ENCODE measurements at regions not wholly inside any gene's neighbourhood (a gene's known extent, or its start where the extent isn't known, plus 50 kb on each side); places are given as distances from the start of the nearest gene placed in this dataset.

DNA sequence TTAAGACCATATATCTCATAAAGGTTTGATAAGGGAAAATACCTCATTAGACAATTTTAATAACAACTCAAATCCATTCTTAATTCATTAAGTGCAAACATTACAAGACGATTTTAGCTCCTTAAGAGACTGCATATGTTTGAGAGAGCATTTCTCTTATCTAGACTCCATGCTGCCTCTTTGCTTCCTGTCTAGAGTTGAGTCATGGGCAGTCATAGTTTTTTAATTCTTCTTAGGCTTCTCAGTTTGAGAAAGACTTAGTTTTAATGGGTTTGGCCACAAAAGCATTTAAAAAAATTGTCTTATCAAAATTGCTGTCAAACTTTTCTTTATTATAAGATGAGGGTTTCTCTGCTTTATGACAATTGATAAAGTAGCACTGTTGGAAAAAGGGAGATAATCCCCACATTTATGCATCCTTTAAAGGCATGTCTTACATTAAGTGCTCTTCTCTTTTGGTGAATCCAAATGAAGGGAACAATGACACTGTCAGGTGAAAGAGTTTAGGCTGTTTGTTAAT lies 713.4 kb downstream of the PCDH18 start:
- DNase-seq = no peak

DNA sequence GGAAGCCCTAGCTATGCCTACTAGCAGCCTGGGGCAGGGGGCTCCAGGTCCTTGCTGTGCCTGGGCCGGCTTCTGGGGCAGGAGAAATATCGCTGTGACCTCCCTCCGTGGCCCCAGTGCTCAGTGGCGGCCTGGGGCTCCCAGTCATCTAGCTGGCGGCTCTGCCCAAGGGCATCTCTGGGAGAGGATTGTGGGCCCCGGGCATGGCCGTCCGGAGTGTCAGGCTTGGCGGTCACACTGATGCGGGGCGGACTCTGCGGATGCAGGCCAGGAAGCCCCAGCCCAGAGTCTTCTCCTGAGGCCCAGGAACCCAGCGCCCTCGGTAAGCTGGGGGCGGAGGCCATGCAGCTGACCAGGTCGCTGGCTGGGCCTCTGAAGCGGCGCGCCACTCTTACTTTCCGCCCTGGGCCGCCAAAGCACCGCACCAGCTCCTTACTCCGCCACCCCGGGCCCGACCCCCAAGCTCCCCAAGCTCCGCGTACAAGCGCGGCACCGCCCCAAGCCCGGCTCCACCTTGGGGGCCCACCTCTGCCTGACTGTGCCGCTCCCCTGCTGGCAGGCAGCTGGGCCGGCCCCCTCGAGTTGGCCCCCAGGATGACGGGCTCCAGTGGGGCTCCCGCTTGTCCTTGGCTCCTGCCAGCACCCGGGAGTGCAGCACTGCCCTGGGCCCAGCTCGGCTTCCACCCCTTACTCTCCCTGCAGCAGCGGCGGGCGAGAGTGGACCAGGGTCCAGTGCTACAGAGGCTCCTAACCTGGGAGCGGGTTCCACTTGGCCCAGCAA lies 720.0 kb downstream of the PCDH18 start:
- no peak for DNase-seq

DNA sequence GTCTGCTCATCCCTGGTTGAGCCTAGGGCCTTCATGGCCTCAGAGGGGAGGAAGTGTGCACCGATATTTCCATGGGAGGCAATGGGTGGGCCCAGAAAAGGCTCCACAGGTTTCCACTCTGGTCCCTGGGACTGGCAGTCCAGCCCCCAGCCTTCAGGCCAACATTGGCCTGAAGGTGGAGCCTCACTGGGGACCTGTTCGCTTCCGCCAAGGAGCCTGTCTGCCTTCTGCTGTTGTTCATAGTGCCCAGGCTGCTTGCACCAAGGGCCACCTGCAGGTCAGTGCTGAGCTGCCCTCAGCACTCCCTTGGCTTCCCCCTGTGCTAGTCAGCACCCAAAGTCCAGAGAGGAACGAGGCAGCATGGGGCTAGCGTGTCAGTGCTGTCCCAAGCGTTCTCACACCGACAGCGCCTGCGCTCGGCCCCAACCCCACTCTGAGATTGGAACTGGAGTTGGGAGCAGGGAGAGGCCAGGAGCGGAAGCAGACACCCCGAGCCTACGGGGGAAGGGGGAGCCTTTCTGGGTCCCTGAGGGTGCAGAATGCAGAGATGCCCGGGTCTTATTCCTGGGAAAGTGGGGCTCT lies 720.7 kb downstream of the PCDH18 start:
- no peak for DNase-seq

DNA sequence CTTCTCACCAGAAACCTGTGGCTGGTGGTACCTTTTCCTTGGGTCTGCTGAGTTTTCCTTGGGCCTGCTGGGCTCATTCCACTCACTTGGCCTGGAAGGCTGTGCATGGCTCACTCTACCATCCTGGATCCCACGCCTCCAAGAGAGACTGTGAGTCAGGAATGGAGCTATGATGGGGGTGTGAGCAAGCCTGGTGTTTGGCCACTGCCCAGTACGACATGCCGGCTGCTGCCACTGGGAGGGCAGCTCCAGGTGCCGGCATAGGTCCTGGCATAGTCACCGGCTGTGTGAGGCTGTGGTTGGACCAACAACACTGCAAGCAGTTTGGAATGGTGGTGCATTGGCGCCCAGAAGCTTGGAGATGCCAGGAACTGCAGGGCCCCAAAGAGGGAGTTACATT lies 721.7 kb downstream of the PCDH18 start:
- no peak for DNase-seq

DNA sequence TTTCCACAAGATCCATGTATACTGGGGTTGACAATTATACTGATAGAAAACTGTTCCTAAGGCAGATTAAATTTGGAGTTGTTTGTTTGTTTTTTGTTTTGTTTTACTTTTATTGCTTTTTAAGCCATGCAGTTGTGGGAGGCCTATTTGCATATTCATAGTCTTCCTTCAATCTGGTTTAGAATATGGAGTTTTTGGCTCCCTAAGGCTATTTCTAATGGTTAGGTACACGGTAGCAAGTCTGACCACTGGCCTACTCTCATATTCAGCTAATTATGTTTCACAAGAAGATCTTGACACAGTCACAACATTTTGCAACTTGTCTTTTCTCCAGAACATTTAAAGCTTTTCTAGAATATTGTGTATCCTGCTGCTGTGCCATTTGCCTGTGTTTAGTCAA lies 725.5 kb downstream of the PCDH18 start:
- DNase-seq = no peak

DNA sequence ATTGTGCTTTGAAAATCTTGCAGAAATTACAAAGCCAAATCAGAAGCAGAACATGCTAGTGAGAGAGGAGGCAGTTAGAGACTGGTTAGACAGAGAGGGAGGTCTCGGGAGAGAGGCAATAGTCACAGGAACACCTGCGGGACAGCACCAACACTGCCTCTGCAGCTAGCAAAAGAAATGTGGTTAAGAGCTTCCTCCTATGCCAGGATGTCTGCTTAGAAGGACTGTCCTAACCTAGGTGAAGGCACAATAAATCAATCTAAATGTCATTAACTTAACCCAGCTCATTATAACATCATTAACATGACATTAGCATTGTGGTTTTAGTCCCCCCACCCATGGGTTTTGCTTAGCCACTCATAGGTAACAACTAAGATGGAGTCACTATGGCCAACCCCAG lies 726.7 kb downstream of the PCDH18 start:
- no peak for DNase-seq

DNA sequence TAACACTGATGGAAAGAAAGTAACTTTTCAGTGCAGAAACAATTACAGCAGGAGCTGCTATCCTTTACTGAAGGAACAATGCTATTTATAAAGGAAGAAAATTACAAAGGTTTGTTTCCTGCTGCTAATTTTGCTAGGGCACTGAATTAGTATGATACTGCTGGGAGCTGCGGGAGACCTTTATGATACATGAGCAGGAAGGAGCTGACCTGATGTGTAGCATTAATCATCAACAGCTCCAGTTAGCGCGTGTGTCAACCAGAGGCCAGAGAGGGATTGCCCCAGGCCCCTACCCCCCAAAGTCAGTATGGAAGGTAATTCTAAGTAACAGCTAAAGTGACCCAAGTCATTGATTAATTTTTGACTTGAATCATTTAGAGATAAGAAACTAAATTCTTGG lies 728.9 kb downstream of the PCDH18 start:
- no peak for DNase-seq

DNA sequence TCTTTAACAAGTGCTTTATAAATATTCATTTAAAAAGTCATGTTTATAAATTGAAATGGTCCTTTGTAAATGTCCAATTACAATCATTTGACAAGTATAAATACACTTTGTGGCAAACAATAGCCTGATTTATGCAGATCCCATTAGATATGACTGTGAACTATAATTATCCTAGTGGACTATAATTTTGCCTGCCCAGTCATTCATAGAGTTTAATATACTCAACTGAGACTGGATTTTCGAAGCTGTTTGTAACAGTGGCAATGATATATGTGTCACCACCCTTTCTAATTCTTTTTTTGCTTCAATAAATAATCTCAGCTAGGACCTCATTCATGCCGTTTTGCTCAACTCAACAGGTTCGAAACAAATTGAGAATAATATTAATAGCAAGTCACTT lies 732.0 kb downstream of the PCDH18 start:
- DNase-seq = no peak

DNA sequence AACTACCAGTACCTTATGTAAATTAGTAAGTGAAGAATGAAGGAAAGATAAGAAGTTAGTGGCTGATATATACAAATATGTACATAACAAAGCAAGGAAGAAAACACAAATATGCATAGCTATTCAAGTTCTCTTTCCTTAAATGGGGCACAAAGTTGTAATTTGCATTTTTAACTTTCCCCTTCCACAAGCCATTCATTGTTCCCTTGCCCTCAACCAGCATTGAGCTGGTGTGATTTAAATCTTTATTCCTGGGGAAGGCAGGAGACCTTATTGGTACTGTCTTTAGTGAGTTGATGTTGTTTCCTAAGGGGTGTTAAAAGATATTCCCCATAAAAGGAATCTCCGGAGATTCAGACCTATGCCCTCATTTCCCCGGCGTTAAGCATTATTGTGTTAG lies 735.3 kb downstream of the PCDH18 start:
- DNase-seq = no peak

DNA sequence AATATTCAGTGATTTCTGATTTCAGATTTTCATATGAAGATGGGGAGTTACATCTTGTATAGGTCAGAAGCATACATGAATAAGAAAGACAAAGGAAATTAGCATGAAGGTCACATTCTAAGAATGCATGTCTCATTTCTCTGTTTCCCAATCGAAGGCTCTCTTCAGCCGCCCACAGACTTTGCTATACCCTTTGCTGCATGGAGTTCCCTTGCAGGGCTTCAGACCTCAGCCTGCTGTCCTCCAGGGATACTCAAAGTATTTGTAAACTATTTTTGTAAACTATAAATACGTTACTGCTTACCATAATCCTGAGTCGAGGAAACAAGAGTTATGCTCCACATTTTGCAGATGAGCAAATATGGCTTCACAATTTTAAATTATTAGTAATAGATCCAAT lies 738.4 kb downstream of the PCDH18 start:
- DNase-seq = no peak

DNA sequence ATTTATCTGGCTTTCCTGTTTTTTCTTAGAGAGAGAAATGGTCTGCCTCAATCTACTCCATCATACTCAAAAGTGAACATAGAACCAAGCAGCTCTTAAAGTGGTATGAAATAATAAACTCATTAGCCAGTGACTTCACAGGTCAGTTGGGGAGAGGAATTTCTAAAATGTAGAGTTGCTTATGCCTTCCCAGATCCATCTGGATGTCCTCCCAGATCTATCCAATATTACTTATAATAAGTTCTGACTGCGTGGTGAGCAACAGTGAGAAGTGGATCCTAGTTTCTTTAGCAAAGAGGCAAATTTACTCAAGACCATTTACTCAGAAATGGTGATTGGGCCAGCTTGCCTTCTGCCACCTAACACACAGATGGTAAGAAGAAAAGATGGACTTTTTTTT lies 748.0 kb downstream of the PCDH18 start:
- DNase-seq = no peak

DNA sequence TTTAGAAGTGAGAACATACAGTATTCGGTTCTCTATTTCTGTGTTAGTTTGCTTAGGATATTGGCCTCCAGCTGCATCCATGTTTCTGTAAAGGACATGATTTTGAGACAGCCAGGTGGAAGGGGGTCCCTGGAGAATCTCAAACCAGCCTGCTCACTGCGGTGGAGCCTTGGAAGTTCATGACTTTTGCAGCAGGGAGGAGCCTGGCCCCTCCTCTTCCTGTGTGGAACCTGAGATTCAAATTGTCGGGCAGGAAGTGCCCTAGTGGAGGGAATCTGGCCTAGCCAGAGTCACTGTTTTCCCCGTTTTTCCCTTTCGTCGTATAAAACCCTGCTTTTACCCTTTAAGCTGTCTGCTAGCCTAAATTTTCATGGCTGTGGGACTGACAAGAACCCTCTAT lies 762.6 kb downstream of the PCDH18 start:
- DNase-seq = no peak

DNA sequence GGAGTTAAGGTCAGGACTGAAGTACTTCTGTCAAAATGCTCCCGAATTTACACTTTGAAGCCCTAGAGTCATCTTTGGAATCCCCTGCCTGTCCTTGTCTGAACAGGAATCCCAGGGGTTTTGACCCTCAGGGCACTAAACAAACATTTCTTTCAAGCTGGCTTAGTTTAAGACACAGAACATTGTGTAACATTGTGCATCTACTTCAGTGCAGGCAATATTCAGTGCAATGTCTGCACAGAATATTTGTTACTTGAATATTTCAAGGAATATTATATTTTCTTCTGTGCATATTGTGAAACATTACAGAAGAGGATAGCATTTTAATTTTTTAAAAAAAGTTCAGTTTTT lies 763.4 kb downstream of the PCDH18 start:
- no peak for DNase-seq

DNA sequence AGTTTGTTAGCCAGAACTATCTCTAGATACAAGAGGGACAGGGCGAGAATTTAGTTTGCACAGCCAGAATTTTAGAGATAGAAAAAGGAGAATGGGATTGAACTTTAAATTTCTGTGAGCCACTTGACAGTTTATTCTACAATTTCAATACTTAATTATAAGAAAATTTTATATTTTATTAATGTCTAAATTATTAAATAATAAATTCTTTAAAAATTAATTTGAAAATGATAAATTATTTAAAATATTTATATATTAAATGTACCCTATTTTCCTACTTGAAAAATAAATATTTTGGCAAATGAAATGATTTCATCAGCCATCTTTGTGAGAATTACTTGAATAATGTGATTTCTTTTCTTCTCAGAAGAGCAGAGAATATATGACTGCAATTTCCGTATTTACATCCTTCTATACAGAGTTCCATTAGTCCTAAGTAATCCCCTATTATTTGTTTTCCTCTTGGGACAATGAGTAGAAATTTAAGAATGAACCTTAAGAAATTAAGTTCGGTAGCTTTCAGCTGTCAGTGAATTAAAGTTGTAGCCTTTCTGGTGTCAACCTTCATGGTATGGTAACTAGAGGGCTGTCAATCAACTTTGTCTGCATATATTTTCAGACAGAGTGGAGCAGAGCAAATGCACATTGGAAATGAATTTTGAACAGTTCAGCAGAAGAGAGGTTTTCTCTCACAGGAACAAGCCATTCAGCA lies 763.9 kb downstream of the PCDH18 start:
- DNase-seq = no peak

DNA sequence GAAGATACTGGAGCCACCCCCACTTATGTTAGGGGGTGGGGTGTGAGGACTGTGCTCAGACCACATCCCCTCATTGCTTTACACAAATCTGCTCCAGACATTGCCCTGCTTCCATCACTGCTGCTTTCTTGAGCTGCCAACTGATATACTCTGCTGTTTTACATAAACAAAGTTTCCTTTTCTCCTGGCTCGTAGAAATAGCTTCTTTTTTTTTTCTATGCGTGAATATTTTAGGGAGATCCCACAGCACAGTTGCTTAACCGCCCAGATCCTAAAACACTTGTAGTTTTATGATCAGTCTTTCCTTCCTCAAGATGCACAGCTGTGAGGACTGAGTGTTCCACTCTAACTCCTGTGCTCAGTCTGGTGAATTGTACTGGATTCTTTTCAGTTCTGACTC lies 768.4 kb downstream of the PCDH18 start:
- no peak for DNase-seq

DNA sequence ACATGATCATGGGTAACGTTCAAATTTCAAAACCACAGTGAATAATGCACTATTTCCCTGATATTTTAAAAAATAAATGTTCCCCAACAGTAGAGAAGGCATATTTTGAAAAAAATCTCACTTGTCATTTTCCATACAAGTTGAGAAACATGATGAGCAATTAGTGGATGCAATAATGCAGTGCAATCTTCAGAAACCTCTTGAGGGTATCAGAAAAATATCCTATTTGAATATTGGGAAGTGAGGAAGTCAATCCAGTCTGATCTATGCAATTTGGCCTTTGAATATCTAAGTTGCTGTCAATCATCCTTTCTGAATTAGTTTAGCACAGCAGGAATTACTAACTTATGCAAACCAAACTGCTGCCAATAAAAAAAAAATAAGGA lies 776.8 kb downstream of the PCDH18 start:
- DNase-seq = no peak

DNA sequence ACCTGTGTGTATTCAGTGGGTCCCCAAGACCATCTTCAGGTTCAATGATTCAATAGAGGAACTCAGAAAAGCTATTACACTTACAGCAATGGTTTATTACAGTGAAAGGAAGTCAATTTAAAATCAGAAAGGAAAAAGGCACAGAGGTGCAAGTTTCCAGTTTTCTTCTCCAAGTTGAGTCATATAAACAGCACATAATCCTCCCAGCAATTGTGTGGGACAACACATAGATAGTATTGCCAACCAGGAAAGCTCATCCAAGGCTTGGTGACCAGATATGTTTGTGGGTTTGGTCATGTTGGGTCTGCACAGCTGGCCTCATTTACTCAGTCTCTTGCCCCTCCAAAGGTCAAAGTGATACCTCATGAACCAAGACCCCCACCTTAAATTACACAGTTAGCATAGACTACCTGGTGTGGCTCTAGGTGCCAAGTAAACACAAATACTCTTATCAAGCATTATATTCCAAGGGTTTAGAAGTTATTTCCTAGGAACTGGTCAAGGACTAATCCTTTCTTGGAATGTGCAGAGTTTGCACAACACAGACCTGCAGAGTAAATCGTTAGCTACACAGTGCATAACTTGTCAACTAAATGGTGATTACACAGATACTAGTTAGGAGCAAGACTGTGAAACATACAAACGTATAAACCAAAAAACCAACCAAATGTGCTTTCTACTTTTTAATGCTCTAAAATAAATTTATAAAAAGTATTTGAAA lies 777.3 kb downstream of the PCDH18 start:
- no peak for DNase-seq

DNA sequence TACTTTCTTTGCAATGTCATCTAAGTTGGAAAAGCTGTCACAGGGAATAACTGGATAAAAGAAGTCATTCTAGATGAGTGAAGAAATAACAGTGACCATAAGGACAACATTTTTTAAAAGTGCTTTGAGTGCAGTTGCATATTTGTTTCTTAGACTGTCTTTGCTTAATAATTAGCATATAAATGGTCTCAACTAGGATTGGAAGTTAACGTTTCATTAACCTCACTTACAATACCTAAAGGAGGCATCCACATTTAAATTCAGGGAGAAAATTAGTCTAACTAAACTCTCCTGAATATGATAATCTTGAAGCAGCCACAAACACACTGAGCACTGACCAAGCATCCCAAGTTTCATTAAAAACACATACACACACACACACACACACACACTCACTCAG lies 780.7 kb downstream of the PCDH18 start:
- DNase-seq = no peak

DNA sequence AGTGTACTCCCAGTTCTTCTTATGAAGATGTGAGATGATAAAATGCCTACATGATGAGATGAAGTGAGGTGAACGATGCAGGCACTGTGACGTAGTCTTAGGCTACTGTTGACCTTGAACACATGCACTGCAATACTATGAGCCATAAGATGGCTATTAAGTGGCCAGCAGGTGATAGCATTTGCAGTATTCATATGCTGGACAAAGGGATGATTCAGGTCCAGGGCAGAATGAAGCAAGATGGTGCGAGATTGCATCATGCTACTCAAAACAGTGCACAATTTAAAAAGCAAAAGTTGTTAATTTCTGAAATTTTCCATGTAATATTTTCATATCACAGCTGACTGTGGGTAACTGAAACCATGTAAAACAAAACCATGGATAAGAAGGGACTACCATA lies 781.4 kb downstream of the PCDH18 start:
- no peak for DNase-seq

DNA sequence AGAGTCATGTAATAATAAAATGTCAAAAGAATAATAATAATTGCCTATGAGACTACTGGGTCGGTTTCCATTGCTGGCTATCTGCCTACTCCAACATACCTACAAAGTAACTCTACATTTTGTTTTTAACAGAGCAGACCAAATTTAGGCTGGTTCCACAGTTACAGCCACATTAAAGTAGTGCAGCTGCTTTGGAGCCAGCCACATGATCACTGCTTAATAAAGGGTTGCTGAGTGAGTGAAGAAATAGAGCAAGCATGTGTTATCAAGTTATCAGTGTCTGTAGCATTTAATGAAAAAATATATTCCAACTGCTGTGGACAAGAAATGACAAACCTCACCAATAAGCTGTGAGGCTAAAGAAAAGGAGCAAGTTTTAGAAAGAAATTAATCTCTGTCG lies 782.3 kb downstream of the PCDH18 start:
- DNase-seq = no peak

DNA sequence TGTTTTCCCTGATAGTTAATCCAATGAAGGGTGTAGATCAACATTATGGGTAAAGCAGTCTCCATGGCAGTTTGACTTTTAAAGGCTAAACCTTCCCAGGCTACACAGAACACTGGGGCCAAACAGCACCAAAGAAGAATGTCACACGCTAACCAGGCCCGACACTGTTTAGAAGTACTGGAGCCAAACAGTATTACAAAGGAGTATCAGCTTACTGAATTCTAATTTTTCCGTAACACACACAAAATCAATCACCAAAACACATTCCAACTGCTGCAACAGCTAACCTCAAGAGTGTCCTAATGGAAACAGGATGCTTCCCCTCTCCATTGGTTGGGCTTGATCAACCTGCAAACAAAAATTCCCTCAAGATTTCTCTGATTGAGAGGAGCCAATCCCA lies 783.5 kb downstream of the PCDH18 start:
- DNase-seq = no peak

DNA sequence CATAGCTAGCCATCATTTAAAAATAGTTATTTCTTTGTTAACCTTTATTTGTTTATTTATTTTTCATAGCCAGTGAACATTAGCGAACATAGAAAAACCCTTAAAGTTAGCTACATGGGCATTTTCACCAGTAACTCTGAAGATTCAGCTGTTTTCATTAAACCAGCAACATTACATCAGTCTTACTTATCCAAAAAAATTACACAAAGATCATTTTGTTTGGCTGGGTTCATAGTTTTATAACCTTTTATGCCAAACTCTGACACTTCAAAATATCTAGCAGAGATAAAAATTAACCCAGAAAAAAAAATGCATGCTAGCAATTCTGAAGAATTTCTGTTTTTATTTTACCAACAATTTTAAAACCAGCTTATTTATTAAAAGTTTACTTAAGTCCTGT lies 784.1 kb downstream of the PCDH18 start:
- DNase-seq = no peak

DNA sequence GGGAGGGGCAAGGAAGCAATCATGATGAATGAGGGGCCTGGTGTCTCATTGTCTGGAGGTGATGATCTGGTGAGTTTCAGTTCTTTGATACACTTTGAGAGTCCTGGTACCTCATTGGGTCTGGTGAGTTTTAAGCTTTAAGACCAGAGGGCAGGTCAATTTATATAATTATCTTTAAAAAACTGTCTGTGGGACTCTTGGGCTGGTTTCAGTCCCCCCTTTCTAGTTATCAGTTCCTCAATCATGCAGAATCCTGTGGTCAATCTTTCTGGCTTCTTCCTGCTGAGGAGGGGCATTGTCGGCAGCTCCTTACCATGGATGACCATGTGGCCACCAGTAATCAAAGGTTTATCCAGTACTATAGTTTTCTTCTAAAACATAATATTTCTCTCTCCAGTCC lies 789.1 kb downstream of the PCDH18 start:
- DNase-seq = no peak

DNA sequence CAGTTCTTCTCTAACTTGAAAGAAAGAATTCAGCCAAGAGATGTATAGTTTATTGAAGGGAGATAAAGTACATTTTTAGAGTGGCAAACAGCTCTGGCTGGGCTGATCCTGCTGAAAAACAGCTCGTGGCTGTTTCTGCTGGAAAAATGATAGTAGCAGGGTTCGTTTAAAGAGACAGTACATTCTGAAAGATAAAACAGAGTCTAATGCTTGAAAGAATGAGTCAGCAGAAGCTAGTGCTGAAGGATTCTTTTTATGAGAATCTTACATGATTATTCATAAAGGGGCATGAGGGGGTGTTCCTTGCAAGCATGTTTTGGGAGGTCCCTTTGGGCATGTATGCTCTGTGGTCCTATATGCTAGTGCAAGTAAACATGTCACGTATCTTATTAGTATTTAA lies 790.0 kb downstream of the PCDH18 start:
- no peak for DNase-seq
